ENCODE measurements at regions not wholly inside any gene's neighbourhood (a gene's known extent, or its start where the extent isn't known, plus 50 kb on each side); places are given as distances from the start of the nearest gene placed in this dataset.

DNA sequence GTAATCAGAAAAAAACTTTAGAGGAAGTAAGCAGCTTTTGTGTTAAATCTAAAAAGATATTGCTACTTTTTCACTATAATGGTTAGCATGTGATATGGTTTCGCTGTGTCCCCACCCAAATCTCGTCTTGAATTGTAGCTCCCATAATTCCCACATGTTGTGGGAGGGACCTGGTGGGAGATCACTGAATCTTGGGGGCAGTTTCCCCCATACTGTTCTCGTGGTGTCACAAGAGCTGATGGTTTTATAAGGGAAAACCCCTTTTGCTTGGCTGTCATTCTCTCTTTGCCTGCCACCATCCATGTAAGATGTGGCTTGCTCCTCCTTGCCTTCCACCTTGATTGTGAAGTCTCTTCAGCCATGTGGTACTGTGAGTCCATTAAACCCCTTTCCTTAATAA, 117.1 kb downstream of the KCNJ2 start:
- Histone ChIP-seq H3K4me2 (ENCODE audit: control insufficient read depth, extremely low read depth, insufficient read depth, low read depth, low read length) (no peak overlapping the region), H3K36me3 (ENCODE audit: control insufficient read depth in 2 of 2, extremely low read depth in 1 of 2, insufficient read depth in 2 of 2, low read length in 2 of 2) (no peaks in the 10 kb centered on the region), H3K27me3 (ENCODE audit: control insufficient read depth, extremely low read depth, insufficient read depth, low read length) (no peaks in the 10 kb centered on the region), H3K4me3 (ENCODE audit: control insufficient read depth in 2 of 3, extremely low read depth in 1 of 3, insufficient read depth in 2 of 3, low read depth in 1 of 3, low read length in 3 of 3) (no peak overlapping the region), H4K20me1 (ENCODE audit: control insufficient read depth, extremely low read depth, insufficient read depth, low read length) (no peaks in the 10 kb centered on the region), H3K27ac (ENCODE audit: control insufficient read depth, insufficient read depth, low read length) (no peak overlapping the region), H3K4me1 (ENCODE audit: control insufficient read depth, extremely low read depth, insufficient read depth, low read length) (peaks cover 9% of the 10 kb centered on the region), H3K79me2 (ENCODE audit: control insufficient read depth, insufficient read depth, low read length) (no peaks in the 10 kb centered on the region), H3K9me1 (ENCODE audit: control insufficient read depth, extremely low read depth, insufficient read depth, low read length) (no peaks in the 10 kb centered on the region), H2AFZ (ENCODE audit: control insufficient read depth, low read length) (no peak overlapping the region), H3K9me3 (ENCODE audit: control insufficient read depth, low read depth, low read length) (no peaks in the 10 kb centered on the region), H3K9ac (ENCODE audit: control insufficient read depth, extremely low read depth, insufficient read depth, low read length) (no peak overlapping the region)
- FAIRE-seq: no peak
- dilution Hi-C loops (cut with MboI; ENCODE audit: extremely low pct_ligation_motif_present, low sequenced_read_pairs): no loop called here
- no peak for TF ChIP-seq EZH2 (IDR thresholded peaks at IDR 0.05; ENCODE audit: low read length)
- TF ChIP-seq, protein P1, sequence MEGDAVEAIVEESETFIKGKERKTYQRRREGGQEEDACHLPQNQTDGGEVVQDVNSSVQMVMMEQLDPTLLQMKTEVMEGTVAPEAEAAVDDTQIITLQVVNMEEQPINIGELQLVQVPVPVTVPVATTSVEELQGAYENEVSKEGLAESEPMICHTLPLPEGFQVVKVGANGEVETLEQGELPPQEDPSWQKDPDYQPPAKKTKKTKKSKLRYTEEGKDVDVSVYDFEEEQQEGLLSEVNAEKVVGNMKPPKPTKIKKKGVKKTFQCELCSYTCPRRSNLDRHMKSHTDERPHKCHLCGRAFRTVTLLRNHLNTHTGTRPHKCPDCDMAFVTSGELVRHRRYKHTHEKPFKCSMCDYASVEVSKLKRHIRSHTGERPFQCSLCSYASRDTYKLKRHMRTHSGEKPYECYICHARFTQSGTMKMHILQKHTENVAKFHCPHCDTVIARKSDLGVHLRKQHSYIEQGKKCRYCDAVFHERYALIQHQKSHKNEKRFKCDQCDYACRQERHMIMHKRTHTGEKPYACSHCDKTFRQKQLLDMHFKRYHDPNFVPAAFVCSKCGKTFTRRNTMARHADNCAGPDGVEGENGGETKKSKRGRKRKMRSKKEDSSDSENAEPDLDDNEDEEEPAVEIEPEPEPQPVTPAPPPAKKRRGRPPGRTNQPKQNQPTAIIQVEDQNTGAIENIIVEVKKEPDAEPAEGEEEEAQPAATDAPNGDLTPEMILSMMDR (optimal IDR thresholded peaks at IDR 0.05 in 1 of 3, IDR thresholded peaks at IDR 0.05 in 1 of 3, conservative IDR thresholded peaks at IDR 0.05 in 1 of 3; ENCODE audit: extremely low read depth in 1 of 3, insufficient read depth in 2 of 3, low read length in 3 of 3): no peak
- DNase-seq (ENCODE audit: low read depth, low spot score): no peak

DNA sequence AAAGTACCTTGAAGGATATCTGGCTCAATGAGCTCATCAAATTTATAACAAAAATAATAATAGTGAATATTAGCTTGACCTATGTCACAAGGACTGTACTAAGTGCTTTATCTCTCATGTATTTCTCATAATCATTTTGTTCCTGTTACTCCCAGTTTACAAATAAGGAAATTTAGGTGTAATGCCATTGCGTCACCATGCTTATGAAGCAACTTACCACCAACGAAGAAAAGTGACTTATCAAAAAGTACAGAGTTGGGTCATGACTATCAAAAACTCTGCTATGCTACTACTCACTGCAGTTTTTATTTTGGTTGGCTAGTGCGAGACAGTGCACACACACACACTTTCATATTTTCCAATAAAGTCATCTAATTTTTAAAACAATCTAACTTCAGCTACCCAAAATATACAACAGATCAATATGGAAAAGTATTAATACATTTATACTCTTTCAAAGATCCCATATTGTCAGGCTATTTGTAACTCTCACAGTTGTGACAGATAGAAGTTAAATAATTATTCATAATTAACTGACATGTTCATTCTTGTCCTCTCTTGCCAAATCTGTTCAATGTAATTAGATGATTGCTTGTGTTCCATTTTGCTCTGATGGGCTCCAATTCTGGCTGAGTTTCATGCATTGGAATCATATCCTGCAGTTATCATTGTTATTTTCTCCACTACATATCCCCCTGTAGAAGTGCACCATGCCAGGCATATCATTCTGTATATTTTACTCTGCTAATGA, 119.4 kb downstream of the KCNJ2 start:
- dilution Hi-C loops (cut with MboI; ENCODE audit: extremely low pct_ligation_motif_present, low sequenced_read_pairs): no loop called here

More for the DNA sequence above, 119.4 kb downstream of the KCNJ2 start:
- no peak for TF ChIP-seq EZH2 (IDR thresholded peaks at IDR 0.05; ENCODE audit: low read length)
- TF ChIP-seq, protein P1 (optimal IDR thresholded peaks at IDR 0.05 in 1 of 3, IDR thresholded peaks at IDR 0.05 in 1 of 3, conservative IDR thresholded peaks at IDR 0.05 in 1 of 3; ENCODE audit: extremely low read depth in 1 of 3, insufficient read depth in 2 of 3, low read length in 3 of 3): no peak
- H3K79me2 ChIP-seq (ENCODE audit: control insufficient read depth, insufficient read depth, low read length): no peaks in the 10 kb centered on the region
- peak overlapping the region; percentile 16 for H3K4me2 ChIP-seq (ENCODE audit: control insufficient read depth, extremely low read depth, insufficient read depth, low read depth, low read length)
- H3K4me1 ChIP-seq (ENCODE audit: control insufficient read depth, extremely low read depth, insufficient read depth, low read length): peaks cover 12% of the 10 kb centered on the region
- no peaks in the 10 kb centered on the region for H4K20me1 ChIP-seq (ENCODE audit: control insufficient read depth, extremely low read depth, insufficient read depth, low read length)
- H3K9ac ChIP-seq (ENCODE audit: control insufficient read depth, extremely low read depth, insufficient read depth, low read length): no peak overlapping the region
- DNase-seq (ENCODE audit: low read depth, low spot score) (no peak), FAIRE-seq (no peak)
- no peaks in the 10 kb centered on the region for H3K9me3 ChIP-seq (ENCODE audit: control insufficient read depth, low read depth, low read length)
- H3K4me3 ChIP-seq (ENCODE audit: control insufficient read depth in 2 of 3, extremely low read depth in 1 of 3, insufficient read depth in 2 of 3, low read depth in 1 of 3, low read length in 3 of 3): no peak overlapping the region
- H3K27me3 ChIP-seq (ENCODE audit: control insufficient read depth, extremely low read depth, insufficient read depth, low read length): no peaks in the 10 kb centered on the region
- no peaks in the 10 kb centered on the region for H3K9me1 ChIP-seq (ENCODE audit: control insufficient read depth, extremely low read depth, insufficient read depth, low read length)
- no peak overlapping the region for H3K27ac ChIP-seq (ENCODE audit: control insufficient read depth, insufficient read depth, low read length)
- H3K36me3 ChIP-seq (ENCODE audit: control insufficient read depth in 2 of 2, extremely low read depth in 1 of 2, insufficient read depth in 2 of 2, low read length in 2 of 2): no peaks in the 10 kb centered on the region
- no peak overlapping the region for H2AFZ ChIP-seq (ENCODE audit: control insufficient read depth, low read length)

All from keratinocyte (primary cell).